NB4 (cell line): ENCODE measurements at regions not wholly inside any gene's neighbourhood (a gene's known extent, or its start where the extent isn't known, plus 50 kb on each side); places are given as distances from the start of the nearest gene placed in this dataset.

ENCODE experiments used
- CTCF ChIP-seq: IDR thresholded peaks from one replicate; pipeline ENCODE4 v1.5.1; 2012; ENCODE audit warnings: low read depth, low read length
- MAX ChIP-seq: IDR thresholded peaks from 2 replicates; pipeline ENCODE4 v1.6.1; 2011; ENCODE audit warnings: low read depth, low read length
- MYC ChIP-seq: IDR thresholded peaks from 2 replicates; pipeline ENCODE4 v1.6.1; 2011; ENCODE audit warnings: low read depth, low read length
- POLR2A ChIP-seq: IDR thresholded peaks from 2 replicates; pipeline ENCODE4 v1.6.1; 2011; ENCODE audit warnings: mild to moderate bottlenecking; ENCODE audit not compliant: insufficient read length; ENCODE audit errors: extremely low read depth

GRCh38 chr6:97757575-97757974 lies 474.6 kb upstream of the MMS22L start:
- TF ChIP-seq CTCF (no peak), POLR2A (no peak), MYC (no peak), MAX (no peak)
